RPMI8226 (cell line): ENCODE measurements at regions not wholly inside any gene's neighbourhood (a gene's known extent, or its start where the extent isn't known, plus 50 kb on each side); places are given as distances from the start of the nearest gene placed in this dataset.

ENCODE experiments used
- DNase-seq: peaks from one replicate; pipeline ENCODE4 v3.0.0-alpha.2; 2015

- DNase-seq = no peak
These were observed 172.0 kb downstream of the TEX36 start for GRCh38 chr10:125510998-125511397.

GRCh38 chr10:125505648-125506047 is 177.3 kb downstream of the TEX36 start:
- DNase-seq = no peak

- no peak for DNase-seq
These were observed 180.7 kb downstream of the TEX36 start for GRCh38 chr10:125502276-125502675.

GRCh38 chr10:125495386-125495785 is 187.6 kb downstream of the TEX36 start:
- no peak for DNase-seq

GRCh38 chr10:125494651-125495239 is 188.2 kb downstream of the TEX36 start:
- no peak for DNase-seq

GRCh38 chr10:125491381-125491780 is 191.6 kb downstream of the TEX36 start:
- no peak for DNase-seq

- DNase-seq = no peak
These were observed 193.2 kb downstream of the TEX36 start for GRCh38 chr10:125489731-125490130.

- DNase-seq = no peak
These were observed 197.3 kb downstream of the TEX36 start for GRCh38 chr10:125485665-125486064.

GRCh38 chr10:125484035-125484732 is 198.8 kb downstream of the TEX36 start:
- no peak for DNase-seq

GRCh38 chr10:125482637-125483036 is 200.3 kb downstream of the TEX36 start:
- DNase-seq = no peak

- DNase-seq = no peak
These were observed 200.9 kb downstream of the TEX36 start for GRCh38 chr10:125482108-125482507.

GRCh38 chr10:125479059-125479458 is 203.9 kb downstream of the TEX36 start:
- no peak for DNase-seq

- no peak for DNase-seq
These were observed 207.1 kb downstream of the TEX36 start for GRCh38 chr10:125475815-125476214.

GRCh38 chr10:125473143-125473793 is 209.7 kb downstream of the TEX36 start:
- DNase-seq = no peak

- no peak for DNase-seq
These were observed 210.9 kb downstream of the TEX36 start for GRCh38 chr10:125472010-125472607.

GRCh38 chr10:125468278-125468677 is 214.7 kb downstream of the TEX36 start:
- no peak for DNase-seq

- DNase-seq = no peak
These were observed 216.3 kb downstream of the TEX36 start for GRCh38 chr10:125466685-125467084.

GRCh38 chr10:125462845-125463244 is 220.1 kb downstream of the TEX36 start:
- DNase-seq = no peak

GRCh38 chr10:125460326-125460725 is 222.6 kb downstream of the TEX36 start:
- DNase-seq = no peak

- no peak for DNase-seq
These were observed 225.6 kb downstream of the TEX36 start for GRCh38 chr10:125457406-125457805.

- no peak for DNase-seq
These were observed 227.1 kb downstream of the TEX36 start for GRCh38 chr10:125455855-125456254.

- no peak for DNase-seq
These were observed 227.5 kb downstream of the TEX36 start for GRCh38 chr10:125455431-125455830.

GRCh38 chr10:125451319-125451718 is 231.6 kb downstream of the TEX36 start:
- no peak for DNase-seq

GRCh38 chr10:125450218-125450617 is 232.7 kb downstream of the TEX36 start:
- no peak for DNase-seq
